HepG2 (cell line): ENCODE measurements at regions not wholly inside any gene's neighbourhood (a gene's known extent, or its start where the extent isn't known, plus 50 kb on each side); places are given as distances from the start of the nearest gene placed in this dataset.
A peak's percentile ranks its signal among the peaks of the same experiment; 100 is the strongest.

Source experiments
- ATF7 ChIP-seq, 2 experiments: fragments of 450-650 bp in 1 of 2; sonication (generic) in 1 of 2; formaldehyde crosslinking in 1 of 2; IDR thresholded peaks; 2 replicates each; pipeline versions ENCODE4 v1.4.0 to v1.6.1; 2016 to 2020; ENCODE audit warnings: antibody characterized with exemption in 1 of 2, mild to moderate bottlenecking in 1 of 2, missing genetic modification reagents in 1 of 2
- ELF1 ChIP-seq: sonication (generic); formaldehyde crosslinking; IDR thresholded peaks from 2 replicates; pipeline ENCODE4 v1.4.0; 2020; ENCODE audit warnings: missing genetic modification reagents
- HMG20A ChIP-seq: IDR thresholded peaks from 2 replicates; pipeline ENCODE4 v1.6.1; 2016; ENCODE audit warnings: borderline replicate concordance
- HMG20B ChIP-seq: conservative IDR thresholded peaks from 2 replicates; pipeline ENCODE4 v1.6.1; 2016; ENCODE audit warnings: missing genetic modification reagents, missing compliant biosample characterization
- HOXA5 ChIP-seq: sonication (generic); formaldehyde crosslinking; IDR thresholded peaks from 2 replicates; pipeline ENCODE4 v1.4.0; 2020; ENCODE audit warnings: missing genetic modification reagents
- NONO ChIP-seq, 2 experiments: fragments of 450-650 bp in 1 of 2; sonication (generic) in 1 of 2; formaldehyde crosslinking in 1 of 2; IDR thresholded peaks in 1 of 2; conservative IDR thresholded peaks in 1 of 2; 2 replicates each; pipeline versions ENCODE4 v1.6.1 to v1.8.0; 2017 to 2022; ENCODE audit warnings: mild to moderate bottlenecking in 1 of 2, missing genetic modification reagents in 1 of 2, moderate library complexity in 1 of 2
- SKI ChIP-seq: fragments of 450-650 bp; IDR thresholded peaks from one replicate; pipeline ENCODE4 v1.6.1; 2018; ENCODE audit warnings: mild to moderate bottlenecking; ENCODE audit not compliant: partially characterized antibody
- SMC3 ChIP-seq: IDR thresholded peaks from 2 replicates; pipeline ENCODE4 v1.6.1; 2011; ENCODE audit warnings: low read length, improper control_type of control experiment
- SYNCRIP ChIP-seq: fragments of 200-400 bp; formaldehyde crosslinking; IDR thresholded peaks from 2 replicates; pipeline ENCODE4 v1.6.1; 2018; ENCODE audit warnings: mild to moderate bottlenecking, low read depth, low read length; ENCODE audit not compliant: insufficient read depth
- TEAD3 ChIP-seq: optimal IDR thresholded peaks from 2 replicates; pipeline ENCODE3; 2016; ENCODE audit warnings: borderline replicate concordance
- ZFP37 ChIP-seq: sonication (generic); formaldehyde crosslinking; IDR thresholded peaks from 2 replicates; pipeline ENCODE4 v1.4.0; 2020; ENCODE audit warnings: missing genetic modification reagents, borderline replicate concordance
- ZNF24 ChIP-seq: fragments of 450-650 bp; IDR thresholded peaks from 2 replicates; pipeline ENCODE4 v1.6.1; 2017; ENCODE audit warnings: antibody characterized with exemption, mild to moderate bottlenecking
- ZNF607 ChIP-seq: sonication (generic); formaldehyde crosslinking; IDR thresholded peaks from 2 replicates; pipeline ENCODE4 v1.5.1; 2020; ENCODE audit warnings: missing genetic modification reagents, mild to moderate bottlenecking, borderline replicate concordance
- ZNF891 ChIP-seq: sonication (generic); formaldehyde crosslinking; IDR thresholded peaks from 2 replicates; pipeline ENCODE4 v1.5.0; 2020; ENCODE audit warnings: mild to moderate bottlenecking, missing genetic modification reagents
- TF ChIP-seq, protein P1 (sequence below): IDR thresholded peaks from 2 replicates; pipeline ENCODE4 v1.6.1; 2016; ENCODE audit warnings: missing compliant biosample characterization, missing genetic modification reagents, borderline replicate concordance
- TF ChIP-seq, protein P2 (sequence below): sonication (generic); formaldehyde crosslinking; IDR thresholded peaks from 2 replicates; pipeline ENCODE4 v1.5.1; 2020; ENCODE audit warnings: mild to moderate bottlenecking, missing genetic modification reagents
- TF ChIP-seq, protein P3 (sequence below): sonication (generic); formaldehyde crosslinking; IDR thresholded peaks from 2 replicates; pipeline ENCODE4 v1.8.0; 2022; ENCODE audit warnings: mild to moderate bottlenecking, missing genetic modification reagents
- TF ChIP-seq, protein P4 (sequence below): IDR thresholded peaks from 2 replicates; pipeline ENCODE4 v1.6.1; 2016; ENCODE audit warnings: mild to moderate bottlenecking
- TF ChIP-seq, protein P5 (sequence below): sonication (generic); formaldehyde crosslinking; conservative IDR thresholded peaks from 2 replicates; pipeline ENCODE4 v1.4.0; 2020; ENCODE audit warnings: mild to moderate bottlenecking, missing genetic modification reagents, moderate library complexity

DNA sequence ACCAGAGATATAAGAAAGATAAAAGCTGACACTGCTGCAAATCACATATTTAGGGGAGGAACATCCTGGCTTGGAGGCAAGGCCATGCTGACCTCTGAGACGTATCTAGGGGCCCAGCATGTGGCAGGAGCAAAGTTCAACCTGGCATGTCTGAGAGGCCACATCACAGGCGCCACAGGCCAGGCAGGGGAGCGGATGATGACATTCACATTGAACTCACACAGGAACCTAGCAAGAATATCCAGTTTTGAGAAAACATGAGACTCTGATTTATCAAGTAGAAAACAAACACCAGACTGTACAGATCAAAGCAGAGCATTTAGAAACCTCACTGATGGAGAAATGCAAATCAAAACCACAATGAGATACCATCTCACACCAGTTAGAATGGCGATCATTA is 64.2 kb upstream of the STK32A start (continued):
- peak; percentile 33; the same call in 1 of the 2 replicates for TF ChIP-seq ATF7 (IDR thresholded peaks at IDR 0.05)
- peak; percentile 44; the same call in 1 of the 2 replicates for TF ChIP-seq ATF7 (CRISPR knock-in tag; IDR thresholded peaks at IDR 0.05)
- TF ChIP-seq ELF1 (CRISPR knock-in tag), result no peak
- TF ChIP-seq ZNF24, result no peak
- TF ChIP-seq, protein P1, sequence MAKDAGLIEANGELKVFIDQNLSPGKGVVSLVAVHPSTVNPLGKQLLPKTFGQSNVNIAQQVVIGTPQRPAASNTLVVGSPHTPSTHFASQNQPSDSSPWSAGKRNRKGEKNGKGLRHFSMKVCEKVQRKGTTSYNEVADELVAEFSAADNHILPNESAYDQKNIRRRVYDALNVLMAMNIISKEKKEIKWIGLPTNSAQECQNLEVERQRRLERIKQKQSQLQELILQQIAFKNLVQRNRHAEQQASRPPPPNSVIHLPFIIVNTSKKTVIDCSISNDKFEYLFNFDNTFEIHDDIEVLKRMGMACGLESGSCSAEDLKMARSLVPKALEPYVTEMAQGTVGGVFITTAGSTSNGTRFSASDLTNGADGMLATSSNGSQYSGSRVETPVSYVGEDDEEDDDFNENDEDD (CRISPR knock-in tag), result peak; percentile 55; the same call in 1 of the 2 replicates
- TF ChIP-seq HMG20A (CRISPR knock-in tag), result peak; percentile 97
- TF ChIP-seq, protein P2, sequence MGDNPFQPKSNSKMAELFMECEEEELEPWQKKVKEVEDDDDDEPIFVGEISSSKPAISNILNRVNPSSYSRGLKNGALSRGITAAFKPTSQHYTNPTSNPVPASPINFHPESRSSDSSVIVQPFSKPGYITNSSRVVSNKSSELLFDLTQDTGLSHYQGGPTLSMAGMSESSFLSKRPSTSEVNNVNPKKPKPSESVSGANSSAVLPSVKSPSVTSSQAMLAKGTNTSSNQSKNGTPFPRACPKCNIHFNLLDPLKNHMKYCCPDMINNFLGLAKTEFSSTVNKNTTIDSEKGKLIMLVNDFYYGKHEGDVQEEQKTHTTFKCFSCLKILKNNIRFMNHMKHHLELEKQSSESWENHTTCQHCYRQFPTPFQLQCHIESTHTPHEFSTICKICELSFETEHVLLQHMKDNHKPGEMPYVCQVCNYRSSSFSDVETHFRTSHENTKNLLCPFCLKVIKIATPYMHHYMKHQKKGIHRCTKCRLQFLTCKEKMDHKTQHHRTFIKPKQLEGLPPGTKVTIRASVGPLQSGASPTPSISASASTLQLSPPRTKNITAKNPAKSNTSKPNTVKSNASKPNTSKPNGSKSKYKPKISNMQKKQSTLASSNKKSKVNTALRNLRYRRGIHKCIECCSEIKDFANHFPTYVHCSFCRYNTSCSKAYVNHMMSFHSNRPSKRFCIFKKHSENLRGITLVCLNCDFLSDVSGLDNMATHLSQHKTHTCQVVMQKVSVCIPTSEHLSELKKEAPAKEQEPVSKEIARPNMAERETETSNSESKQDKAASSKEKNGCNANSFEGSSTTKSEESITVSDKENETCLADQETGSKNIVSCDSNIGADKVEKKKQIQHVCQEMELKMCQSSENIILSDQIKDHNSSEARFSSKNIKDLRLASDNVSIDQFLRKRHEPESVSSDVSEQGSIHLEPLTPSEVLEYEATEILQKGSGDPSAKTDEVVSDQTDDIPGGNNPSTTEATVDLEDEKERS (CRISPR knock-in tag), result 0 out of 2 replicates have a peak, but pooled peaks have one; percentile 49
- TF ChIP-seq ZFP37, result no peak
- peak; percentile 96 for TF ChIP-seq SKI
- peak; percentile 96 for TF ChIP-seq HMG20B (CRISPR knock-in tag)
- 0 out of 2 replicates have a peak, but pooled peaks have one; percentile 24 for TF ChIP-seq HOXA5 (CRISPR knock-in tag)
- TF ChIP-seq NONO (IDR thresholded peaks at IDR 0.05), result no peak
- TF ChIP-seq NONO (CRISPR knock-in tag; conservative IDR thresholded peaks at IDR 0.05), result 0 out of 2 replicates have a peak, but pooled peaks have one; percentile 48
- TF ChIP-seq, protein P3, sequence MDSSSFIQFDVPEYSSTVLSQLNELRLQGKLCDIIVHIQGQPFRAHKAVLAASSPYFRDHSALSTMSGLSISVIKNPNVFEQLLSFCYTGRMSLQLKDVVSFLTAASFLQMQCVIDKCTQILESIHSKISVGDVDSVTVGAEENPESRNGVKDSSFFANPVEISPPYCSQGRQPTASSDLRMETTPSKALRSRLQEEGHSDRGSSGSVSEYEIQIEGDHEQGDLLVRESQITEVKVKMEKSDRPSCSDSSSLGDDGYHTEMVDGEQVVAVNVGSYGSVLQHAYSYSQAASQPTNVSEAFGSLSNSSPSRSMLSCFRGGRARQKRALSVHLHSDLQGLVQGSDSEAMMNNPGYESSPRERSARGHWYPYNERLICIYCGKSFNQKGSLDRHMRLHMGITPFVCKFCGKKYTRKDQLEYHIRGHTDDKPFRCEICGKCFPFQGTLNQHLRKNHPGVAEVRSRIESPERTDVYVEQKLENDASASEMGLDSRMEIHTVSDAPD (CRISPR knock-in tag), result no peak
- TF ChIP-seq SYNCRIP, result no peak
- TF ChIP-seq, protein P4, sequence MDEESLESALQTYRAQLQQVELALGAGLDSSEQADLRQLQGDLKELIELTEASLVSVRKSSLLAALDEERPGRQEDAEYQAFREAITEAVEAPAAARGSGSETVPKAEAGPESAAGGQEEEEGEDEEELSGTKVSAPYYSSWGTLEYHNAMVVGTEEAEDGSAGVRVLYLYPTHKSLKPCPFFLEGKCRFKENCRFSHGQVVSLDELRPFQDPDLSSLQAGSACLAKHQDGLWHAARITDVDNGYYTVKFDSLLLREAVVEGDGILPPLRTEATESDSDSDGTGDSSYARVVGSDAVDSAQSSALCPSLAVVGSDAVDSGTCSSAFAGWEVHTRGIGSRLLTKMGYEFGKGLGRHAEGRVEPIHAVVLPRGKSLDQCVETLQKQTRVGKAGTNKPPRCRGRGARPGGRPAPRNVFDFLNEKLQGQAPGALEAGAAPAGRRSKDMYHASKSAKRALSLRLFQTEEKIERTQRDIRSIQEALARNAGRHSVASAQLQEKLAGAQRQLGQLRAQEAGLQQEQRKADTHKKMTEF (CRISPR knock-in tag), result peak; percentile 80
- no peak for TF ChIP-seq ZNF607 (CRISPR knock-in tag)
- peak; percentile 85 for TF ChIP-seq TEAD3
- no peak for TF ChIP-seq SMC3
- TF ChIP-seq ZNF891 (CRISPR knock-in tag), result no peak
- TF ChIP-seq, protein P5, sequence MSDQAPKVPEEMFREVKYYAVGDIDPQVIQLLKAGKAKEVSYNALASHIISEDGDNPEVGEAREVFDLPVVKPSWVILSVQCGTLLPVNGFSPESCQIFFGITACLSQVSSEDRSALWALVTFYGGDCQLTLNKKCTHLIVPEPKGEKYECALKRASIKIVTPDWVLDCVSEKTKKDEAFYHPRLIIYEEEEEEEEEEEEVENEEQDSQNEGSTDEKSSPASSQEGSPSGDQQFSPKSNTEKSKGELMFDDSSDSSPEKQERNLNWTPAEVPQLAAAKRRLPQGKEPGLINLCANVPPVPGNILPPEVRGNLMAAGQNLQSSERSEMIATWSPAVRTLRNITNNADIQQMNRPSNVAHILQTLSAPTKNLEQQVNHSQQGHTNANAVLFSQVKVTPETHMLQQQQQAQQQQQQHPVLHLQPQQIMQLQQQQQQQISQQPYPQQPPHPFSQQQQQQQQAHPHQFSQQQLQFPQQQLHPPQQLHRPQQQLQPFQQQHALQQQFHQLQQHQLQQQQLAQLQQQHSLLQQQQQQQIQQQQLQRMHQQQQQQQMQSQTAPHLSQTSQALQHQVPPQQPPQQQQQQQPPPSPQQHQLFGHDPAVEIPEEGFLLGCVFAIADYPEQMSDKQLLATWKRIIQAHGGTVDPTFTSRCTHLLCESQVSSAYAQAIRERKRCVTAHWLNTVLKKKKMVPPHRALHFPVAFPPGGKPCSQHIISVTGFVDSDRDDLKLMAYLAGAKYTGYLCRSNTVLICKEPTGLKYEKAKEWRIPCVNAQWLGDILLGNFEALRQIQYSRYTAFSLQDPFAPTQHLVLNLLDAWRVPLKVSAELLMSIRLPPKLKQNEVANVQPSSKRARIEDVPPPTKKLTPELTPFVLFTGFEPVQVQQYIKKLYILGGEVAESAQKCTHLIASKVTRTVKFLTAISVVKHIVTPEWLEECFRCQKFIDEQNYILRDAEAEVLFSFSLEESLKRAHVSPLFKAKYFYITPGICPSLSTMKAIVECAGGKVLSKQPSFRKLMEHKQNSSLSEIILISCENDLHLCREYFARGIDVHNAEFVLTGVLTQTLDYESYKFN (CRISPR knock-in tag), result peak; percentile 94
